Neural crest cell (in vitro differentiated cells): ENCODE measurements at regions not wholly inside any gene's neighbourhood (a gene's known extent, or its start where the extent isn't known, plus 50 kb on each side); places are given as distances from the start of the nearest gene placed in this dataset.

Experiments
- DNase-seq: peaks from one replicate; pipeline ENCODE4 v3.0.0; 2021; ENCODE audit warnings: low read depth, mixed read lengths, low spot score
- H3K27ac Mint-ChIP-seq: one replicate; pipeline ENCODE4 v1.8.0; 2021; ENCODE audit warnings: mild to moderate bottlenecking, mixed read lengths; ENCODE audit not compliant: unreplicated experiment
- H3K27me3 Mint-ChIP-seq: 2 replicates; pipeline ENCODE4 v1.8.0; 2021; ENCODE audit warnings: low read depth, mild to moderate bottlenecking, mixed read lengths
- H3K36me3 Mint-ChIP-seq: 2 replicates; pipeline ENCODE4 v1.8.0; 2021; ENCODE audit warnings: low read depth, mild to moderate bottlenecking, mixed read lengths
- H3K4me1 Mint-ChIP-seq: 2 replicates; pipeline ENCODE4 v1.8.0; 2021; ENCODE audit warnings: mixed read lengths
- H3K4me3 Mint-ChIP-seq: one replicate; pipeline ENCODE4 v1.8.0; 2021; ENCODE audit warnings: mild to moderate bottlenecking, mixed read lengths
- H3K9me3 Mint-ChIP-seq: 2 replicates; pipeline ENCODE4 v1.8.0; 2021; ENCODE audit warnings: mixed read lengths
- TF ChIP-seq, protein P1 (sequence below): fragments of 200-600 bp; sonication (generic); conservative IDR thresholded peaks from 2 replicates; pipeline ENCODE4 v1.5.0; 2021; ENCODE audit warnings: antibody characterized with exemption, mild to moderate bottlenecking

DNA sequence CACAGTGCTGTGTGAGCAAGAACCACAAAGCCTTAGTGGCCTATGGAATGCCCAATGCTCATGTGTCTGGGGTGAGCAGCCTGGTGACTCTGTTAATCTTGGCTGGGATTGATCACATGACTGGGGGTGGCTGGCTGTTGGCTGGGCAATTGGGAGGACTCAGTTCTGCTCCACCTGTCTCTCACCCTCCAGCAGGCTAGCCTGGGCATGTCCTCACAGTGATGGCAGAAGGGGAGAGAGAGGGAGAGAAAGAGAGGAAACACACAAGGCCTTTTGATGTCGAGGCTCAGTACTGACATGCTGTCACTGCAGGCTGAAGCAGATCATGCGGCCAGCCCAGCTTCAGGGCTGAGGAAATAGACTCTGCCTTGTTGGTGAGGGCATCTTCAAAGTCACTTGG lies 136.8 kb downstream of the TBX5 start:
- no peak overlapping the region for H3K27ac Mint-ChIP-seq
- no peaks in the 10 kb centered on the region for H3K9me3 Mint-ChIP-seq
- H3K27me3 Mint-ChIP-seq: peaks cover 83% of the 10 kb centered on the region
- DNase-seq: no peak
- TF ChIP-seq, protein P1, sequence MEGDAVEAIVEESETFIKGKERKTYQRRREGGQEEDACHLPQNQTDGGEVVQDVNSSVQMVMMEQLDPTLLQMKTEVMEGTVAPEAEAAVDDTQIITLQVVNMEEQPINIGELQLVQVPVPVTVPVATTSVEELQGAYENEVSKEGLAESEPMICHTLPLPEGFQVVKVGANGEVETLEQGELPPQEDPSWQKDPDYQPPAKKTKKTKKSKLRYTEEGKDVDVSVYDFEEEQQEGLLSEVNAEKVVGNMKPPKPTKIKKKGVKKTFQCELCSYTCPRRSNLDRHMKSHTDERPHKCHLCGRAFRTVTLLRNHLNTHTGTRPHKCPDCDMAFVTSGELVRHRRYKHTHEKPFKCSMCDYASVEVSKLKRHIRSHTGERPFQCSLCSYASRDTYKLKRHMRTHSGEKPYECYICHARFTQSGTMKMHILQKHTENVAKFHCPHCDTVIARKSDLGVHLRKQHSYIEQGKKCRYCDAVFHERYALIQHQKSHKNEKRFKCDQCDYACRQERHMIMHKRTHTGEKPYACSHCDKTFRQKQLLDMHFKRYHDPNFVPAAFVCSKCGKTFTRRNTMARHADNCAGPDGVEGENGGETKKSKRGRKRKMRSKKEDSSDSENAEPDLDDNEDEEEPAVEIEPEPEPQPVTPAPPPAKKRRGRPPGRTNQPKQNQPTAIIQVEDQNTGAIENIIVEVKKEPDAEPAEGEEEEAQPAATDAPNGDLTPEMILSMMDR: no peak
- no peak overlapping the region for H3K4me3 Mint-ChIP-seq
- no peaks in the 10 kb centered on the region for H3K36me3 Mint-ChIP-seq
- no peaks in the 10 kb centered on the region for H3K4me1 Mint-ChIP-seq

DNA sequence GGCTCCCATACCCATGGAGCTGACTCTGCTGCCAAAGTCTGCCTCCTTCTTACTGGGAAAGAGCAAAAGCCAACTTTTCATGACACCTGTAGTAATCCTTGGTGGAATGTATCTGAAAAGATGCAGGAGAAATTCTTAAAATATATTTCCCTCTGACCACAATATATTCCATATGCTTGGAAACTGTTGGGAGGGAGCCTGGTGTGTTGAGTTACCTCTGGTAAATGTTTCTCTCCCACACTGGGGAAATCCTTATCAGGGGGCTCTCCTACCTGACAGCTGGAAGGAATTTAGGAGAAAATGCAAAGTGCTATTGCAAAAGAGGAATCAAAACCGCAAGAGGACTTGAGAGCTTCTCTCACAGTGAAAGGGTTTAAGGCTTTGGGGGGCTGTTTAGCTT lies 139.4 kb downstream of the TBX5 start:
- Mint-ChIP-seq H3K27ac (no peak overlapping the region), H3K4me3 (no peak overlapping the region), H3K27me3 (peaks cover 77% of the 10 kb centered on the region), H3K36me3 (no peaks in the 10 kb centered on the region), H3K9me3 (no peaks in the 10 kb centered on the region), H3K4me1 (no peaks in the 10 kb centered on the region)
- no peak for DNase-seq
- TF ChIP-seq, protein P1: no peak

DNA sequence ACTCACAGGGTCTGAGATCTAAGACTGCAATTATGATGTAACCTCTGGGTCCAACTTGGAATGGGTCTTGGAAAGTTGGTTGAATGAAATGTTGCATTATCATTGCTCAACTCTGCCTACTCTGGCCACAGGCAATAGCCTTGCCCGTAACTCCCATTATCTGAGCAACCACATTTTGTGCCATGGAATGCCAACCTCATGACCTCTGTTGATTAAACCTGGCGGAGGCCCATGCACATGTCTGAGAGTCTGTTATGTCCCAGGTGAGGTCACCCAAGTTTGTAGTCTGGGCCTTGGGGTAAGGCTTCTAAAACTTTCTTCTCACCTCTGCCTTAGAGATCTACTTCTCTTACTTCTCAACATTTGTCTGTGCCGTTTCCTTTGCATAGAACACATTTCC lies 140.9 kb downstream of the TBX5 start:
- no peak for DNase-seq
- H3K4me3 Mint-ChIP-seq: no peak overlapping the region
- H3K9me3 Mint-ChIP-seq: no peaks in the 10 kb centered on the region
- no peak overlapping the region for H3K27ac Mint-ChIP-seq
- peaks cover 74% of the 10 kb centered on the region for H3K27me3 Mint-ChIP-seq
- H3K36me3 Mint-ChIP-seq: no peaks in the 10 kb centered on the region
- TF ChIP-seq, protein P1: no peak
- no peaks in the 10 kb centered on the region for H3K4me1 Mint-ChIP-seq

DNA sequence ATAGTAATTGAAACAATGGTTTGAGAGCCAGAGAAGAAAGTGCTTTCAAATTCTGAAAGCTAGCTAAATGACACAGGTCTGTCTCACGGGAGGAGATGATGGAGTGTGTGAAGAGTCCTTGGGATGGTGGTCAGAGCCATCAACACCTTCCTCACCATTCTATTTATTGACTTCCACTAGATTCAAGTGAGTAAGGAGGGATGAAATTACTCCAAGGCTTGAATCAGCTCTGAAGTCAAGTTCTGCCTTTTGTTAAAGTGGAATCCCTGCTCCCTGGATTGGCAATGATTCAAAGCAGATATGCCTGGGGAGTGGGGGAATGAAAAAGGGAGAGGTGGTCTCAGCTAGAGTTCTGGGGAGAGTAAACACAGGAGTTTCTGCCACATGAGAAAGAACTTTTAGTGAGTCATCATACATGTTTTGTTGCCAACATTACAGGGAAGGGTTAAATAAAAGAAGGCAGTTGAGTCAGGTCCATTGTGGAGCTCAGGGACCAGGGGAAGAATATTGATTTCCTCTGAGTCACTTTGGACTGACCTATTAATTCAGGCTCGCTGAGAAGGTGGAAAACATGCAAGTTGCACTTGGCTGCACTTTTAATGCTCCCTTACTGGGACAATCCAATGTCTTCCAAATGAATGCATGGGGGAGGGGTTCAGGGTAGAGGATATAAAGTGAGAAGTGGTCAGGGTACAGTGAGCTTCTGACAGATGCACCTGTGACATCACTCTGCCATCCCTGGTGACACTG lies 142.7 kb downstream of the TBX5 start:
- TF ChIP-seq, protein P1: no peak
- no peak for DNase-seq
- Mint-ChIP-seq H3K27ac (no peak overlapping the region), H3K36me3 (no peaks in the 10 kb centered on the region), H3K4me3 (no peak overlapping the region), H3K9me3 (no peaks in the 10 kb centered on the region), H3K4me1 (no peaks in the 10 kb centered on the region), H3K27me3 (peaks cover 69% of the 10 kb centered on the region)

DNA sequence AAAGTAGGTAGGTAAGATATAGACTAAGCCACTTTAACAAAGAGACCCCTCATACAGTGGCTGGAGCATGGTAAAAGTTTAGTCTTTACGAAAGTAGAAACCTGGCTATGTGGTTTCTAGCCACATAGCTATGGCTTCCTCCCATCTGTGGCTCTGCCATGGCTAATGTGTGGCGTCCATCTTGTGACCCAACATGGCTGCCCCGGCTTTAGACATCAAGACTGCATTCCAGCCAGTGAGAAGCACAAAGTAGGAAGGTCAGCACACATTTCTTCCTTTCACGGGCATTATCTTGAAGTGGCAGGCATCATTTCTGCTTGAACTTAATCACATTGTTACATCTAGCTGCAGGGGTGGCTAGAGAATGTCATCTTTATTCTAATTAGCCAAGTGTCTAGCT lies 148.3 kb downstream of the TBX5 start:
- TF ChIP-seq, protein P1: no peak
- Mint-ChIP-seq H3K36me3 (no peaks in the 10 kb centered on the region), H3K27me3 (peaks cover 31% of the 10 kb centered on the region), H3K27ac (no peak overlapping the region), H3K4me3 (no peak overlapping the region), H3K4me1 (no peaks in the 10 kb centered on the region), H3K9me3 (peaks cover 3% of the 10 kb centered on the region)
- DNase-seq: no peak
